PC-3 (cell line): ENCODE measurements at regions not wholly inside any gene's neighbourhood (a gene's known extent, or its start where the extent isn't known, plus 50 kb on each side); places are given as distances from the start of the nearest gene placed in this dataset.
A peak's percentile ranks its signal among the peaks of the same experiment; 100 is the strongest.

Experiments used
- ATAC-seq: fragments of 200-7000 bp; cut with Tn5 transposase; 2 replicates; pipeline ENCODE4 v1.9.1; 2020; ENCODE audit warnings: mild to moderate bottlenecking, moderate library complexity
- BruUV-seq: library from RNA; stranded (reverse); fragments of 400-500 nt; replicated peaks from 2 replicates; lab custom pipeline; 2021; lab: Mats Ljungman, UMichigan
- CTCF ChIA-PET: fragments of 300-600 bp; sonication (Branson Sonifier 250); formaldehyde crosslinking; loops from one replicate; lab custom pipeline; 2022; ENCODE audit warnings: antibody characterized with exemption; lab: Charles Lee
- POLR2A ChIA-PET: fragments of 300-600 bp; sonication (Branson Sonifier 250); formaldehyde crosslinking; loops from one replicate; lab custom pipeline; 2022; ENCODE audit warnings: antibody characterized with exemption; ENCODE audit not compliant: unreplicated experiment; lab: Charles Lee
- DNase-seq: peaks from one replicate; pipeline ENCODE4 v3.0.0-alpha.2; 2015
- H2AFZ ChIP-seq: fragments of 300-600 bp; sonication (generic); 2 replicates; pipeline ENCODE4 v1.6.0; 2016; ENCODE audit warnings: antibody characterized with exemption, low read length
- H3F3A ChIP-seq: fragments of 300-600 bp; sonication (generic); one replicate; pipeline ENCODE4 v1.6.0; 2017; ENCODE audit warnings: antibody characterized with exemption, low read length, control low read depth, mild to moderate bottlenecking; ENCODE audit not compliant: unreplicated experiment
- H3K27ac ChIP-seq: fragments of 300-600 bp; sonication (generic); 2 replicates; pipeline ENCODE4 v1.5.1; 2016; ENCODE audit warnings: mild to moderate bottlenecking, low read length
- H3K27me3 ChIP-seq: fragments of 300-600 bp; sonication (generic); 2 replicates; pipeline ENCODE4 v1.6.1; 2016; ENCODE audit warnings: low read length, mixed read lengths
- H3K36me3 ChIP-seq: fragments of 300-600 bp; sonication (generic); 2 replicates; pipeline ENCODE4 v1.6.1; 2016; ENCODE audit warnings: low read depth, mixed run types, low read length, mixed read lengths
- H3K4me1 ChIP-seq: fragments of 300-600 bp; sonication (generic); 2 replicates; pipeline ENCODE4 v1.5.1; 2016; ENCODE audit warnings: low read length; ENCODE audit not compliant: insufficient read depth
- H3K4me2 ChIP-seq: fragments of 300-600 bp; sonication (generic); 2 replicates; pipeline ENCODE4 v1.6.0; 2016; ENCODE audit warnings: low read length
- H3K4me3 ChIP-seq: fragments of 300-600 bp; sonication (generic); 2 replicates; pipeline ENCODE4 v1.5.1; 2016; ENCODE audit warnings: mild to moderate bottlenecking, low read length, mixed read lengths
- H3K79me2 ChIP-seq: fragments of 300-600 bp; sonication (generic); 2 replicates; pipeline ENCODE4 v1.6.1; 2017; ENCODE audit warnings: low read length, mixed read lengths
- H3K9ac ChIP-seq: fragments of 300-600 bp; sonication (generic); 2 replicates; pipeline ENCODE4 v1.6.0; 2016; ENCODE audit warnings: mild to moderate bottlenecking, low read length
- H3K9me2 ChIP-seq: fragments of 300-600 bp; sonication (generic); replicated peaks from 2 replicates; pipeline ENCODE4 v1.6.1; 2016; ENCODE audit warnings: mixed run types, low read length, mixed read lengths
- H3K9me3 ChIP-seq: fragments of 300-600 bp; sonication (generic); 2 replicates; pipeline ENCODE4 v1.6.1; 2016; ENCODE audit warnings: low read length, mixed read lengths
- H4K20me1 ChIP-seq: fragments of 300-600 bp; sonication (generic); 2 replicates; pipeline ENCODE4 v1.6.1; 2016; ENCODE audit warnings: low read length, mixed read lengths
- CTCF ChIP-seq: fragments of 300-600 bp; sonication (generic); conservative IDR thresholded peaks from 2 replicates; pipeline ENCODE4 v1.5.1; 2017; ENCODE audit warnings: antibody characterized with exemption, low read depth, mild to moderate bottlenecking, low read length
- EZH2 ChIP-seq: fragments of 300-600 bp; sonication (generic); IDR thresholded peaks from one replicate; pipeline ENCODE4 v1.6.1; 2017; ENCODE audit warnings: antibody characterized with exemption, mild to moderate bottlenecking, low read length; ENCODE audit not compliant: unreplicated experiment
- EZH2phosphoT487 ChIP-seq: fragments of 300-600 bp; sonication (generic); IDR thresholded peaks from 2 replicates; pipeline ENCODE4 v1.6.1; 2018; ENCODE audit warnings: mild to moderate bottlenecking, antibody characterized with exemption, low read length, borderline replicate concordance
- intact Hi-C: fragments of 100-400 bp; cut with micrococcal nuclease; formaldehyde crosslinking; loops from 2 replicates; pipeline ENCODE4 v1.9.0; 2023

- no peak overlapping the region for H3K27ac ChIP-seq
- CTCF ChIA-PET: no interaction called here
- no peak overlapping the region for H2AFZ ChIP-seq
- TF ChIP-seq EZH2: no peak
- no peak for TF ChIP-seq EZH2phosphoT487
- TF ChIP-seq CTCF: no peak
- H3K9me2 ChIP-seq: no peaks in the 10 kb centered on the region
- H4K20me1 ChIP-seq: no peaks in the 10 kb centered on the region
- POLR2A ChIA-PET: no interaction called here
- no peaks in the 10 kb centered on the region for H3K27me3 ChIP-seq
- no peaks in the 10 kb centered on the region for H3K79me2 ChIP-seq
- H3F3A ChIP-seq: no peaks in the 10 kb centered on the region
- H3K36me3 ChIP-seq: no peaks in the 10 kb centered on the region
- no peak overlapping the region for H3K9ac ChIP-seq
- peak; percentile 39 for DNase-seq
- no peaks in the 10 kb centered on the region for H3K9me3 ChIP-seq
- H3K4me3 ChIP-seq: no peak overlapping the region
- BruUV-seq: no TSS peak
- H3K4me1 ChIP-seq: peaks cover 2% of the 10 kb centered on the region; the same call in 1 of the 2 replicates
- intact Hi-C loops: no loop called here
- H3K4me2 ChIP-seq: 0 out of 2 replicates have a peak overlapping the region, but pooled peaks have one; percentile 11
- ATAC-seq: peak; percentile 83
Observed at GRCh38 chr1:96999191-96999590, 277.6 kb downstream of the PTBP2 start.

GRCh38 chr1:97004054-97004453 is 282.5 kb downstream of the PTBP2 start:
- ChIA-PET POLR2A (no interaction called here), CTCF (no interaction called here)
- Histone ChIP-seq H2AFZ (no peak overlapping the region), H4K20me1 (no peaks in the 10 kb centered on the region), H3K79me2 (no peaks in the 10 kb centered on the region), H3K9me2 (no peaks in the 10 kb centered on the region), H3F3A (no peaks in the 10 kb centered on the region), H3K27ac (no peak overlapping the region), H3K4me3 (no peak overlapping the region), H3K36me3 (no peaks in the 10 kb centered on the region), H3K9me3 (no peaks in the 10 kb centered on the region), H3K4me2 (no peak overlapping the region), H3K9ac (no peak overlapping the region), H3K27me3 (no peaks in the 10 kb centered on the region), H3K4me1 (peaks cover 2% of the 10 kb centered on the region; the same call in 1 of the 2 replicates)
- no peak for DNase-seq
- no TSS peak for BruUV-seq
- ATAC-seq: no peak
- TF ChIP-seq CTCF (no peak), EZH2 (no peak), EZH2phosphoT487 (no peak)
- intact Hi-C loops: no loop called here

GRCh38 chr1:97004743-97005142 is 283.2 kb downstream of the PTBP2 start:
- no peak for DNase-seq

More at GRCh38 chr1:97004743-97005142, 283.2 kb downstream of the PTBP2 start:
- H3F3A ChIP-seq: no peaks in the 10 kb centered on the region
- intact Hi-C loops: no loop called here
- no peak for ATAC-seq
- no peaks in the 10 kb centered on the region for H3K27me3 ChIP-seq
- POLR2A ChIA-PET: no interaction called here
- CTCF ChIA-PET: no interaction called here
- TF ChIP-seq CTCF (no peak), EZH2 (no peak), EZH2phosphoT487 (no peak)
- BruUV-seq: no TSS peak
- no peak overlapping the region for H3K27ac ChIP-seq
- H3K9me3 ChIP-seq: no peaks in the 10 kb centered on the region
- no peak overlapping the region for H3K4me3 ChIP-seq
- H4K20me1 ChIP-seq: no peaks in the 10 kb centered on the region
- H3K9ac ChIP-seq: no peak overlapping the region
- H3K9me2 ChIP-seq: no peaks in the 10 kb centered on the region
- no peak overlapping the region for H3K4me2 ChIP-seq
- no peak overlapping the region for H2AFZ ChIP-seq
- H3K79me2 ChIP-seq: no peaks in the 10 kb centered on the region
- no peaks in the 10 kb centered on the region for H3K4me1 ChIP-seq
- H3K36me3 ChIP-seq: no peaks in the 10 kb centered on the region
